Neural progenitor cell (in vitro differentiated cells): ENCODE measurements at regions not wholly inside any gene's neighbourhood (a gene's known extent, or its start where the extent isn't known, plus 50 kb on each side); places are given as distances from the start of the nearest gene placed in this dataset.

ENCODE experiments used
- DNase-seq: peaks from one replicate; pipeline ENCODE4 v3.0.0-alpha.2; 2016; ENCODE audit warnings: low spot score
- H2AFZ ChIP-seq: fragments of 200-600 bp; sonication (generic); replicated peaks from 2 replicates; pipeline ENCODE4 v1.6.1; 2016; ENCODE audit warnings: antibody characterized with exemption
- H3F3A ChIP-seq: fragments of 200-600 bp; sonication (generic); 2 replicates; pipeline ENCODE4 v1.6.1; 2016; ENCODE audit warnings: antibody characterized with exemption, low read depth
- H3K27ac ChIP-seq: fragments of 200-600 bp; sonication (generic); 2 replicates; pipeline ENCODE4 v1.5.1; 2016; ENCODE audit warnings: mild to moderate bottlenecking
- H3K27me3 ChIP-seq: fragments of 200-600 bp; sonication (generic); 2 replicates; pipeline ENCODE4 v1.6.1; 2016; ENCODE audit warnings: mild to moderate bottlenecking, moderate library complexity
- H3K36me3 ChIP-seq: fragments of 200-600 bp; sonication (generic); 2 replicates; pipeline ENCODE4 v1.5.1; 2016
- H3K4me1 ChIP-seq: fragments of 200-600 bp; sonication (generic); 2 replicates; pipeline ENCODE4 v1.6.1; 2016; ENCODE audit warnings: mixed run types
- H3K4me2 ChIP-seq: fragments of 200-600 bp; sonication (generic); 2 replicates; pipeline ENCODE4 v1.6.1; 2016
- H3K4me3 ChIP-seq: fragments of 200-600 bp; sonication (generic); 2 replicates; pipeline ENCODE4 v1.5.1; 2016
- H3K79me2 ChIP-seq: fragments of 200-600 bp; sonication (generic); 2 replicates; pipeline ENCODE4 v1.6.1; 2016; ENCODE audit warnings: low read depth
- H3K9ac ChIP-seq: fragments of 200-600 bp; sonication (generic); 2 replicates; pipeline ENCODE4 v1.6.1; 2016
- H3K9me3 ChIP-seq: fragments of 200-600 bp; sonication (generic); 2 replicates; pipeline ENCODE4 v1.5.1; 2016; ENCODE audit warnings: low read depth
- H4K20me1 ChIP-seq: fragments of 200-600 bp; sonication (generic); 2 replicates; pipeline ENCODE4 v1.6.1; 2016; ENCODE audit warnings: low read depth
- H3K27ac Mint-ChIP-seq: 3 replicates; pipeline ENCODE4 v1.8.0; 2021; ENCODE audit warnings: mixed read lengths
- H3K27me3 Mint-ChIP-seq: 2 replicates; pipeline ENCODE4 v1.8.0; 2022; ENCODE audit warnings: low read depth, mild to moderate bottlenecking, inconsistent platforms, moderate library complexity, mixed read lengths; ENCODE audit not compliant: insufficient read depth
- H3K36me3 Mint-ChIP-seq: 3 replicates; pipeline ENCODE4 v1.8.0; 2021; ENCODE audit warnings: mixed read lengths
- H3K4me1 Mint-ChIP-seq: 3 replicates; pipeline ENCODE4 v1.8.0; 2021; ENCODE audit warnings: mixed read lengths
- H3K4me3 Mint-ChIP-seq: 3 replicates; pipeline ENCODE4 v1.8.0; 2021; ENCODE audit warnings: mild to moderate bottlenecking, moderate library complexity, mixed read lengths
- H3K9me3 Mint-ChIP-seq: 3 replicates; pipeline ENCODE4 v1.8.0; 2020; ENCODE audit warnings: mixed read lengths
- CTCF ChIP-seq: fragments of 200-600 bp; sonication (generic); IDR thresholded peaks from 2 replicates; pipeline ENCODE4 v1.5.1; 2017; ENCODE audit warnings: antibody characterized with exemption, mild to moderate bottlenecking
- EZH2 ChIP-seq: fragments of 200-600 bp; sonication (generic); IDR thresholded peaks from 2 replicates; pipeline ENCODE4 v1.6.1; 2017; ENCODE audit warnings: antibody characterized with exemption, mild to moderate bottlenecking, moderate library complexity
- EZH2phosphoT487 ChIP-seq: fragments of 200-600 bp; sonication (generic); IDR thresholded peaks from 2 replicates; pipeline ENCODE4 v1.6.1; 2017; ENCODE audit warnings: antibody characterized with exemption

- H3K27me3 ChIP-seq, result no peaks in the 10 kb centered on the region
- H3K27ac ChIP-seq, result no peak overlapping the region
- Mint-ChIP-seq H3K4me1 (peaks cover 2% of the 10 kb centered on the region), H3K4me3 (no peak overlapping the region), H3K27me3 (no peaks in the 10 kb centered on the region), H3K9me3 (no peaks in the 10 kb centered on the region), H3K27ac (no peak overlapping the region), H3K36me3 (no peaks in the 10 kb centered on the region)
- H3K9ac ChIP-seq, result no peak overlapping the region
- no peak overlapping the region for H3K4me2 ChIP-seq
- H3K4me3 ChIP-seq, result no peak overlapping the region
- TF ChIP-seq EZH2phosphoT487 (no peak), EZH2 (no peak), CTCF (no peak)
- H3K4me1 ChIP-seq, result peaks cover 14% of the 10 kb centered on the region
- no peak overlapping the region for H2AFZ ChIP-seq
- H3K79me2 ChIP-seq, result no peaks in the 10 kb centered on the region
- no peaks in the 10 kb centered on the region for H3F3A ChIP-seq
- DNase-seq, result no peak
- H3K9me3 ChIP-seq, result no peaks in the 10 kb centered on the region
- no peaks in the 10 kb centered on the region for H4K20me1 ChIP-seq
- no peaks in the 10 kb centered on the region for H3K36me3 ChIP-seq
Observed at GRCh38 chr12:97342130-97342529, 120.5 kb upstream of the RMST start.

- H3K4me2 ChIP-seq, result peak overlapping the region; percentile 12
- Mint-ChIP-seq H3K9me3 (peaks cover 8% of the 10 kb centered on the region), H3K27ac (no peak overlapping the region), H3K4me1 (peaks cover 2% of the 10 kb centered on the region), H3K27me3 (no peaks in the 10 kb centered on the region), H3K36me3 (peaks cover 4% of the 10 kb centered on the region), H3K4me3 (no peak overlapping the region)
- no peaks in the 10 kb centered on the region for H3K36me3 ChIP-seq
- no peak overlapping the region for H3K9ac ChIP-seq
- H4K20me1 ChIP-seq, result no peaks in the 10 kb centered on the region
- H3K27ac ChIP-seq, result peak overlapping the region; percentile 68
- H3F3A ChIP-seq, result peaks cover 10% of the 10 kb centered on the region
- peaks cover 7% of the 10 kb centered on the region for H3K4me1 ChIP-seq
- H3K27me3 ChIP-seq, result no peaks in the 10 kb centered on the region
- no peaks in the 10 kb centered on the region for H3K79me2 ChIP-seq
- H3K9me3 ChIP-seq, result no peaks in the 10 kb centered on the region
- peak overlapping the region; percentile 3 for H2AFZ ChIP-seq
- DNase-seq, result no peak
- TF ChIP-seq EZH2 (no peak), CTCF (no peak), EZH2phosphoT487 (no peak)
- no peak overlapping the region for H3K4me3 ChIP-seq
Observed at GRCh38 chr12:97347956-97348355, 114.6 kb upstream of the RMST start.

GRCh38 chr12:97358361-97358760 is 104.2 kb upstream of the RMST start:
- Mint-ChIP-seq H3K27ac (peak overlapping the region; percentile 79), H3K4me3 (peak overlapping the region; percentile 53), H3K27me3 (peaks cover 4% of the 10 kb centered on the region), H3K36me3 (peaks cover 12% of the 10 kb centered on the region), H3K4me1 (peaks cover 40% of the 10 kb centered on the region), H3K9me3 (peaks cover 30% of the 10 kb centered on the region)
- no peaks in the 10 kb centered on the region for H3K36me3 ChIP-seq
- DNase-seq, result peak; percentile 27
- H3K4me2 ChIP-seq, result peak overlapping the region; percentile 20
- no peaks in the 10 kb centered on the region for H4K20me1 ChIP-seq
- H3K79me2 ChIP-seq, result no peaks in the 10 kb centered on the region
- H3K27me3 ChIP-seq, result no peaks in the 10 kb centered on the region
- no peaks in the 10 kb centered on the region for H3K9me3 ChIP-seq
- no peak overlapping the region for H3K9ac ChIP-seq
- H3K4me1 ChIP-seq, result peaks cover 24% of the 10 kb centered on the region
- no peak for TF ChIP-seq CTCF
- no peak for TF ChIP-seq EZH2phosphoT487
- TF ChIP-seq EZH2, result no peak
- H3K4me3 ChIP-seq, result no peak overlapping the region
- H3F3A ChIP-seq, result peaks cover 9% of the 10 kb centered on the region
- H2AFZ ChIP-seq, result peak overlapping the region; percentile 28
- H3K27ac ChIP-seq, result no peak overlapping the region
